Pancreas (tissue), 10 donors: ENCODE measurements at regions not wholly inside any gene's neighbourhood (a gene's known extent, or its start where the extent isn't known, plus 50 kb on each side); places are given as distances from the start of the nearest gene placed in this dataset.

Source experiments
- ATAC-seq, 4 donors: fragments of 200-7000 bp; cut with Tn5 transposase; one replicate each; pipeline versions ENCODE4 v1.8.0 to v1.9.1; 2020; ENCODE audit warnings: mild to moderate bottlenecking in 4 of 4, moderate library complexity in 4 of 4
- DNase-seq, 6 donors: peaks; one replicate each; pipeline ENCODE4 v3.0.0-alpha.2; 2020
- FAIRE-seq: peaks from 2 replicates; lab custom pipeline; 2012; peaks lifted over from hg19 to GRCh38; lab: Jason Lieb, UNC
- H3K27ac ChIP-seq, 4 donors: fragments of 200-600 bp; sonication (generic); 1 replicate in 3 of 4; 2 replicates in 1 of 4; pipeline versions ENCODE4 v1.5.0 to v1.8.0; 2020
- H3K27me3 ChIP-seq, 4 donors: fragments of 200-600 bp; one replicate each; pipeline ENCODE4 v1.8.0; 2021
- H3K36me3 ChIP-seq, 3 donors: fragments of 200-600 bp; sonication (generic) in 1 of 3; one replicate each; pipeline versions ENCODE4 v1.5.0 to v1.8.0; 2020 to 2021
- H3K4me1 ChIP-seq, 3 donors: fragments of 200-600 bp; one replicate each; pipeline ENCODE4 v1.8.0; 2021
- H3K4me3 ChIP-seq, 4 donors: fragments of 200-600 bp; sonication (generic) in 2 of 4; one replicate each; pipeline versions ENCODE4 v1.5.0 to v1.8.0; 2020 to 2021
- H3K9me3 ChIP-seq, 4 donors: fragments of 200-600 bp; one replicate each; pipeline ENCODE4 v1.8.0; 2021
- CTCF ChIP-seq, 4 donors: fragments of 200-600 bp; sonication (generic) in 3 of 4; IDR thresholded peaks; one replicate each; pipeline versions ENCODE4 v1.5.0 to v1.8.0; 2021; ENCODE audit warnings: antibody characterized with exemption in 4 of 4
- WGBS, 2 donors: extraction: QIAGEN DNeasy Blood & Tissue Kit; methylation state at CpG; one replicate each; pipeline ENCODE4 v1.1.7; 2013; 5-methylcytosine and 5-hydroxymethylcytosine counted together
- intact Hi-C, 3 donors: fragments of 100-400 bp; cut with DNase I; formaldehyde crosslinking; loops; one replicate each; pipeline versions ENCODE4 v1.11.1 to v1.14.2; 2022
- donor health status: healthy with polysubstance abuse.
- donor health status: DM: no; HTN: no; CAD: no; lungs with moderate emphysema.
- donor health status: DM: no; HTN: no; CAD: no.
- donor health status: control.
- donor health status: control.
- donor health status: Bipolar disorder and iron deficiency.
- donor health status: DM: yes; HTN: yes; CAD: no.
- donor health status: DM: no; HTN: no; CAD: no.
- donor health status: DM: no; HTN: no; CAD: no.
- donor health status: DM: yes; HTN: yes; CAD: no.

DNA sequence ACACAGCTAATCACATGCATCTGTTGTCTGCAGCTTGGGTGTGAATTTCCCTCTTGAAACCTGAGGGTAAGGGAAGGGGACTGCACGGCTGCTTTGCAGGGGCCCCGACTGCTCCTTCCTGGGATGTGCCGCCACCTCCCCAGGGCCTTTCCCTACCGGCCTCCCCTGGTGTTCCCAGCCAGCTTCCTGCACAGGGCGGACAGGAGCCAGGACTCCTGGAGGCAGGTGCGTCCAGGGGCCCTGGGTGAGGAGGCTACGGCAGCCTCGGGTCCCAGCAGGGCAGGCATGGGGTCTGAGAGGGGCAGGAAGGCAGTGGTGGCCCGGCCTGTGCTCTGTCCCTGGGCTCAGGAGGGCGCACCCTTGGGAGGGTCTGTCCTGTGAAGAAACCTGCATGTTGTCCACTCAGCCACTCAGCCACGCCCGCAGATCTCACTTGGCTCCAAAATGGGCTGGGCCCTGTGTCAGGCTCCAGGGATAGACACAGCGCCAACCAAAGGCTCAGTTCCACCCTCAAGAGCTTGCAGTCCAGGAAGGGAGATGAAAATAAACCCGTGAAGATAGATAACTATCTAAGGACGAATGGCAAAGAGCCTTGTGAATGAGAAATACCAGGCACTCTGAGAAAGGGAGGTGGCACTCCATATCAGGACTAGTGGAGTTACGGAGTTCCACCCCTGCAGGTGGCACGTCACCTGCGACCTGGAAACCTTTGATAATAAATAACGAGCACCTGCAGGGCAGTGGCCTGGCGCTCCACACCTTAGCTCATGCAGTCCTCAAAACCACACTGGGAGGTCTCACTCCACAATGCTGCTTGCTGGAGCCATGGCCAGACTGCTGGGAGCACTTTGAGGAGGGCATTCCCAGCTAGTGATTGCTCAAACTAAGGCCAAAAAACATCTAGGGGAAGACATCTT, 427.4 kb downstream of the AACS start:
- TF ChIP-seq CTCF (IDR thresholded peaks at IDR 0.05) = no peak
- H3K27ac ChIP-seq = no peak overlapping the region
- FAIRE-seq = no peak
- no peak for DNase-seq
- H3K36me3 ChIP-seq = no peaks in the 10 kb centered on the region
- ATAC-seq = no peak
- intact Hi-C loops = no loop called here
- H3K27me3 ChIP-seq = no peaks in the 10 kb centered on the region
- 59 to 73% methylated on average over 20 of the region's 20 CpGs for WGBS, 2 donors
- H3K9me3 ChIP-seq = no peaks in the 10 kb centered on the region
- H3K4me1 ChIP-seq = no peaks in the 10 kb centered on the region
- H3K4me3 ChIP-seq = no peak overlapping the region

GRCh38 chr12:125493704-125494308, 428.6 kb downstream of the AACS start:
- no peaks in the 10 kb centered on the region for H3K4me1 ChIP-seq
- FAIRE-seq (no peak), DNase-seq (no peak), ATAC-seq (no peak)
- 72 to 80% methylated on average over 12 to 14 of the region's 14 CpGs for WGBS, 2 donors
- H3K27ac ChIP-seq = no peak overlapping the region
- no peaks in the 10 kb centered on the region for H3K36me3 ChIP-seq
- H3K9me3 ChIP-seq = no peaks in the 10 kb centered on the region
- H3K27me3 ChIP-seq = no peaks in the 10 kb centered on the region
- TF ChIP-seq CTCF (IDR thresholded peaks at IDR 0.05) = no peak
- no peak overlapping the region for H3K4me3 ChIP-seq
- intact Hi-C loops = no loop called here

DNA sequence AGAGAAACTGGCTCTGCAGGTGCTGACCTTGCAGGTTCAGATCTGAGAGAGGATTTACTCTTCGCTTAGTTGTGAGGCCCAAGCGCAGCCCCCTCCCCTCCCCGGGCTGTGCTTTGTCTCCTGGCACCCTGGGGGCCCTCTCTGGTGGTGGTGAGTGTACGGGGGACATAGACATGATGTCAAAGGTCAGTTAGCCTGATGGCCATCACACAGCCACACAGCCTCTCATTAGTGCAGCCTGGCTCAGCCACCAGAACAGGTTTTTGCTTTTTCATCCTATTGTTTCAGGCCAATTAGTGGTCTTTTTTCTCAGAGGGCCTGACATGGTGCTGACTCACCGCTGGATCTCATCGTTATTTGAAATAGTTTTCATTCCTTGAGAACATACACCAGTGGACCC, 437.9 kb downstream of the AACS start:
- intact Hi-C loops = no loop called here
- Histone ChIP-seq H3K4me3 (no peak overlapping the region), H3K9me3 (no peaks in the 10 kb centered on the region), H3K36me3 (no peaks in the 10 kb centered on the region), H3K27ac (no peak overlapping the region), H3K27me3 (no peaks in the 10 kb centered on the region), H3K4me1 (no peaks in the 10 kb centered on the region)
- ATAC-seq = no peak
- DNase-seq = no peak
- TF ChIP-seq CTCF (IDR thresholded peaks at IDR 0.05) = no peak
- no peak for FAIRE-seq
- 53 to 58% methylated on average over 6 of the region's 6 CpGs for WGBS, 2 donors

- no peak for TF ChIP-seq CTCF (IDR thresholded peaks at IDR 0.05)
- 72 to 84% methylated on average over 6 of the region's 6 CpGs for WGBS, 2 donors
Observed at GRCh38 chr12:125509195-125509594, 444.0 kb downstream of the AACS start.

More at GRCh38 chr12:125509195-125509594, 444.0 kb downstream of the AACS start:
- ATAC-seq = no peak
- intact Hi-C loops = no loop called here
- Histone ChIP-seq H3K4me1 (no peaks in the 10 kb centered on the region), H3K36me3 (no peaks in the 10 kb centered on the region), H3K27ac (no peak overlapping the region), H3K27me3 (no peaks in the 10 kb centered on the region), H3K4me3 (no peak overlapping the region), H3K9me3 (no peaks in the 10 kb centered on the region)
- DNase-seq = no peak
- no peak for FAIRE-seq
